ENCODE measurements at regions not wholly inside any gene's neighbourhood (a gene's known extent, or its start where the extent isn't known, plus 50 kb on each side); places are given as distances from the start of the nearest gene placed in this dataset.

DNA sequence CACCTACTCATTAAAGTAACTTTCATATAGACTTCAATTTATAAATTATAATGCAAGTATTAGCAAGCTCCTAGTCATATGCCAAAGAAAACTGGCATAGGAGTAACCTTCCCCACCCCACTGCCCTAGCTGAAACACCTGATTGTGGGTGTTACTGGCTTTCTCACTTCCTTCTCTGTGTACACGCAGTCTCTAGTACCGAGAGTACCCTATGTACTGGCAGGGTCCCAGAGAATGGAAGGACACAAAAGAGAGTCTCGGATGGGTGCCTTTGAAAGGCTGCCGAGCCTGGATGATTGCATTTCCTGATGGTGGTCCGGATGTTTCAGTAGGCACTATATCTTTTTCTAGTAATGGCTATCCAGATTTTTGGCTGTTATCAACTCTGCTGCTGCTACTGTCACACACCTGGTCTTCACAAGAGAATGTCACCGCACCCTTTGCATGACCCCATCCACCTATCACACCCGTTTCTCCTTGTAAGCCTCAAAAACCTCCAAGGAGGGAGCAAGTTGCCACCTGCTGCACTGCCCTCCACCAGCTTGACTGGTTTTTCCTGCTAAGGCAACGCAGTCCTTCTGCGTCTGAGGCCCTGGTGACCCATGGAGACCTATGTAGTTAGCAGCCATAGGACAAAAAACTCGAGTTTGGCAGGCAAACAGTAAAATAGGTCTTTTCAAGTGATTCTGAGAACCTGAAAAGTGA is 53.8 kb upstream of the CLINT1 start:
- TF ChIP-seq, protein P1, sequence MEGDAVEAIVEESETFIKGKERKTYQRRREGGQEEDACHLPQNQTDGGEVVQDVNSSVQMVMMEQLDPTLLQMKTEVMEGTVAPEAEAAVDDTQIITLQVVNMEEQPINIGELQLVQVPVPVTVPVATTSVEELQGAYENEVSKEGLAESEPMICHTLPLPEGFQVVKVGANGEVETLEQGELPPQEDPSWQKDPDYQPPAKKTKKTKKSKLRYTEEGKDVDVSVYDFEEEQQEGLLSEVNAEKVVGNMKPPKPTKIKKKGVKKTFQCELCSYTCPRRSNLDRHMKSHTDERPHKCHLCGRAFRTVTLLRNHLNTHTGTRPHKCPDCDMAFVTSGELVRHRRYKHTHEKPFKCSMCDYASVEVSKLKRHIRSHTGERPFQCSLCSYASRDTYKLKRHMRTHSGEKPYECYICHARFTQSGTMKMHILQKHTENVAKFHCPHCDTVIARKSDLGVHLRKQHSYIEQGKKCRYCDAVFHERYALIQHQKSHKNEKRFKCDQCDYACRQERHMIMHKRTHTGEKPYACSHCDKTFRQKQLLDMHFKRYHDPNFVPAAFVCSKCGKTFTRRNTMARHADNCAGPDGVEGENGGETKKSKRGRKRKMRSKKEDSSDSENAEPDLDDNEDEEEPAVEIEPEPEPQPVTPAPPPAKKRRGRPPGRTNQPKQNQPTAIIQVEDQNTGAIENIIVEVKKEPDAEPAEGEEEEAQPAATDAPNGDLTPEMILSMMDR (IDR thresholded peaks at IDR 0.05; ENCODE audit: poor library complexity): no peak
- TF ChIP-seq EZH2 (IDR thresholded peaks at IDR 0.05; ENCODE audit: borderline replicate concordance): no peak
